Endothelial cell of umbilical vein (primary cell): ENCODE measurements at regions not wholly inside any gene's neighbourhood (a gene's known extent, or its start where the extent isn't known, plus 50 kb on each side); places are given as distances from the start of the nearest gene placed in this dataset.

Experiments used
- CTCF ChIP-seq, 2 donors: IDR thresholded peaks; 1 replicate in 1 of 2; 2 replicates in 1 of 2; pipeline ENCODE4 v1.5.1; 2011; ENCODE audit warnings: low read length in 2 of 2, mild to moderate bottlenecking in 2 of 2, moderate library complexity in 2 of 2, control low read depth in 1 of 2, inconsistent platforms in 1 of 2, low read depth in 1 of 2; ENCODE audit not compliant: insufficient read depth in 1 of 2; ENCODE audit errors: extremely low read depth in 1 of 2
- EZH2 ChIP-seq: IDR thresholded peaks from 2 replicates; pipeline ENCODE4 v1.6.1; 2012; ENCODE audit warnings: borderline replicate concordance, low read depth, mild to moderate bottlenecking, moderate library complexity, low read length, inconsistent platforms; ENCODE audit not compliant: severe bottlenecking
- GATA2 ChIP-seq: IDR thresholded peaks from 2 replicates; pipeline ENCODE4 v1.7.0; 2011; ENCODE audit warnings: low read depth, mild to moderate bottlenecking, moderate library complexity, mixed read lengths, low read length; ENCODE audit not compliant: insufficient read length, insufficient read depth
- JUN ChIP-seq: IDR thresholded peaks from 2 replicates; pipeline ENCODE4 v1.6.1; 2011; ENCODE audit warnings: borderline replicate concordance, low read depth; ENCODE audit not compliant: insufficient read length, insufficient read depth
- MAX ChIP-seq: IDR thresholded peaks from 2 replicates; pipeline ENCODE4 v1.6.1; 2011; ENCODE audit not compliant: insufficient read depth, insufficient read length
- MYC ChIP-seq: IDR thresholded peaks from one replicate; pipeline ENCODE4 v1.6.1; 2011; ENCODE audit warnings: mild to moderate bottlenecking, low read depth, low read length
- POLR2A ChIP-seq: IDR thresholded peaks from 2 replicates; pipeline ENCODE4 v1.6.1; 2012; ENCODE audit warnings: low read depth, mild to moderate bottlenecking, control low read depth, low read length
- POLR2AphosphoS5 ChIP-seq: IDR thresholded peaks from 2 replicates; pipeline ENCODE4 v1.6.1; 2012; ENCODE audit warnings: low read depth, mild to moderate bottlenecking, control low read depth, low read length, moderate library complexity; ENCODE audit not compliant: insufficient read depth

- TF ChIP-seq JUN (no peak), POLR2A (no peak), CTCF (IDR thresholded peaks at IDR 0.05; ENCODE audit: extremely low read depth in 1 of 2, insufficient read depth in 1 of 2, low read depth in 1 of 2, low read length in 2 of 2) (no peak), MYC (no peak), EZH2 (no peak), POLR2AphosphoS5 (no peak), MAX (no peak), GATA2 (no peak)
These were observed 347.0 kb downstream of the CYRIA start for GRCh38 chr2:16318474-16319195.
